Lung microvascular endothelial cell (primary cell): ENCODE measurements at regions not wholly inside any gene's neighbourhood (a gene's known extent, or its start where the extent isn't known, plus 50 kb on each side); places are given as distances from the start of the nearest gene placed in this dataset.
"Not testable (repeated sequence)": the region's sequence is repeated elsewhere in the genome, so short reads cannot be mapped to it uniquely, and the experiment has no call there.

Experiments used
- DNase-seq, 2 donors: peaks; one replicate each; pipeline versions ENCODE4 v3.0.0 to v3.0.0-alpha.2; 2010; ENCODE audit warnings: low read depth in 2 of 2

GRCh38 chr4:159410076-159410777 lies 307.3 kb downstream of the RAPGEF2 start:
- DNase-seq, result peak in 1 of 2 donors; percentile 22

DNA sequence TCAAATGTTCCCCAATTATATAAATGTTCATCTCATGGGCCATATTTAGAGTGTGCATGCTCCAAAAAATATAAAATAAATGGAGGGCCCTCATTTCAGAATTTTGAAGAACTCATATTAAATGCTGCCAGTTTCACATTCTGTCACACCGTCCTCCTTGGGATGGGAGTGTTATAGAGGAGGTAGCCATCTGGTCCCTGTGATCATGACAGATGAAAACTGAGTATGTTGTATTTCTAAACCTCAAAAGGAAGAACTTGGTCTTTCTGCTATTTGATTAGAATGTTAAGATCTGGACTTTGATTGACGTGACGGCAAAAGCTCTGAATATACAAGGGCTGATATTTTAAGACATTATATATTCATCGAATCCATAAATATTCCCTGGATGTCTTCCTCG lies 308.0 kb downstream of the RAPGEF2 start:
- DNase-seq, result no peak

- peak; percentile 18 to 29 for DNase-seq
Observed at GRCh38 chr4:159413306-159413943, 310.5 kb downstream of the RAPGEF2 start.

DNA sequence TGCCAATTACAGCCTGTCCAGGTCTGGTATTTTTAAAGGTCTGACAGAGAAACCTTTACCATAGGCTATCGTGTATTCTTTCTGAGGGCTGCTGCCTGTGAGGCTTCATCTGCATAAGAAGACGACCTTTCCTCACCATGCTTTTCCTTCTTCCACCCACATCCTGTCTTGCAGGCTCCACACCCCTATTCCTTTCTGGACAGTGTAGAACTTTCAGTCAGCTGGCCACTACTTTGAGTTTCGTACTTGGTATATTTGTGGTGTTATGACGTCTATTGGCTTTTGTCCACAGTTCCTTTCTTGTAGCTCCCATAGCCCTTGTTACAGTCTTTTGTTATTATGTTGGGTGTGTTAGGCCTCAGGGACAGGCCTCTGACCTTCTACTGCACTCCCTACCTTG lies 311.4 kb downstream of the RAPGEF2 start:
- peak in 1 of 2 donors; percentile 42 for DNase-seq

DNA sequence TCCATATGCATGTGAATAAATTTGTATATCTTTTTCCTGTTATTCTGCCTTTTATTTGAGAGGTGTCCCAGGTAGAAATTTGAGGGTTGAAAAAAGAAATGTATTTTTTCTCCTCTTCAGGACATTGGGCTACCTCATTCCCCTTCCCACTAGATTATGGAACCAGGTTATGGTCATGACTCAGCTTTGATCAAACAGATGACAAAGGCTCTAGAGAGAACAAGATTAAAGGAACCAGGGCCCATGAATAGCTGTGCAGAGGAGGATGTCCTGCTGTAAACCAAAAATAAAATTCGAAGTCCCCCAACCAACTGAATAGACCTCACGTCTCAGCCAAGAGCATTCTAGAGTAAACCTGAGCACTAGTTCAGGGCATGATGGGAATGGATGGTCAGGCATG lies 313.2 kb downstream of the RAPGEF2 start:
- DNase-seq, result no peak

DNA sequence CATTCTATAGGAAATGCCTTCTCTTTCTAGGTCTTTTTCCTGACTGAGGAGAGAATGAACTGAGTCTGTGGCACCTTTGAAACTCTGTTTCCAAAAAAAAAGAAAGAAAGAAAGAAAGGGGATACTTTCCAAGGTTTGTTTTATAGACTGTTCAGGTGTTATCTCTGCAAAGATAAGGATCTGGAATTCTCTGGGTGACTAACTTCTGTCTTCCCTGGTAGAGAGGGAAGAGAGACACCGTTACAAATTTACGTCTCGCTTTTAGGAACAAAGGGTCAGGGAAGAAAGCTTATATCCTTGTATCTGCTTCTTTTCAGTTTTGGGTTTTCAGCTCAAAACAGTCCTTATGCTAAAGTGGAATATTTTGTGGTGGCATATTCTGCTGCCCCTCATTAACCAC lies 314.1 kb downstream of the RAPGEF2 start:
- DNase-seq, result no peak

DNA sequence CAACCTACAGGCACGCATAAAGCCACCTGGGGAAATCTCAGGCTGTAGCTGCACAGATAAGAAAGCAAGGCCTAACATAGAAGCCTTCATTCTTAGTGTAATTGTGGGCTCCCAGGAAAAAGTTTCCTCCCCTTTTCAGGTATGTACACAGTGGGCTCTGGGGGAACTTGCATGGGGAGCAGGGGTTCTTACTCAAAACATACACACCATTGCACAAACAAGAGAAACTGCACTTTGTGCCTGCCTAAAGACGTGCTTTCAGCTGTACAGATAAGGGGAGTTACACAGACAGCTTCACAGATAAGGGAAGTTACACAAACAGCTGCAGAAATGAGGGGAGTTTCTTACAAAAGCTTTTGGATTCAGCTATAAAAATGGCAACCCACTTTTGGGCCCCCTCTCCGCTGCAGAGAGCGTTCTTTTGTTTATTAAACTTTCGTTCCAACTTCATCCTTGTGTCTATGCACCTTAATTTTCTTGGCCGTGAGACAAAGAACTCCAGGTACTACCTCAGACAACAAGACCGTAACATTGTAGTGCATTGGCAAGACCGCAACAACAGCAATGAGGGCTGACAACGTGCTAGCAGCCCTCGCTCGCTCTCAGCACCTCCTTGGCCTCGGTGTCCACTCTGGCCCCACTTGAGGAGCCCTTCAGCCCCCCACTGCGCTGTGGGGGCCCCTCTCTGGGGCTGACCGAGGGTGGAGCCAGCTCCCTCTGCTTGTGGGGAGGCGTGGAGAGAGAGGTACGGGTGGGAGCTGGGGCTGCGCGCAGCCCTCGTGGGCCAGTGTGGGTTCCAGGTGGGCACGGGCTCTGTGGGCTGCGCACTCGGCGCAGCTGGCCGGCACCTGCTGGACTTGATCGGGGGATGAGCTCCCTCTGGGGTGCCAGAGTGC lies 317.5 kb downstream of the RAPGEF2 start:
- no peak for DNase-seq

GRCh38 chr4:159421058-159421419 lies 318.2 kb downstream of the RAPGEF2 start:
- DNase-seq, result not testable (repeated sequence)

DNA sequence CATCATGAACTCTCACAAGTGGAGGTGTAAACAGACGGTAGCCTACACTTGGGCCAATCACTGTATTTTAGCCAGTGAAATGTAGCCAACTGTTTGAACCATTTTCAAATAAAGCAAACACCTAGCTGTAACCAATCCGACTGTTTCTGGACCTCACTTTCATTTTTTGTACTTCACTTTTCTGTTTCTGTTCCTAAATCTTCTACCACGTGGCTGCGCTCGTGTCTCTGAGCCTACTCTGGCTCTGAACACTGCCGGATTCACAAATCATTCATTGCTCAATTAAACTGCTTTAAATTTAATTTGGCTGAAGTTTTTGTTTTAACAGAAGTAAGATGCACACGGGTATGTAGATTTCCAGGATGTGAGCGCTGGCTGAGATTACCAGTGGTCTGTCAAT lies 319.1 kb downstream of the RAPGEF2 start:
- DNase-seq, result no peak

DNA sequence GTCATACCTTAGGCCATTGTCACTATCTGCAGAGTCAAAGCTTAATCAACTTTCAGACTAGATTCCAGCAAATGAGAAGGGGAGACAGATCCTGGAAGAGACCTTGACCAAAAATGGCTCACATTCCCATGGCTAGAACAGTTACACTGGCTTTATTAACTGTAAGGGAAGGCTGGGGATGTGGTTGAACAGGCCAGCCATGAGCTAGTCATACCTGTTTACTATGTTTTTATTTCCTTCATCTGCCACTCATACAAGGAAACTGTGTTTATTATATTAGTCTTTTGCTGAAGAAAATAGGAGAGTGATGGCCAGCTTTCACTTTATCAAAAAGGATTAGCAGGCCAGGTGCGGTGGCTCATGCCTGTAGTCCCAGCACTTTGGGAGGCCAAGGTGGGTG lies 319.7 kb downstream of the RAPGEF2 start:
- DNase-seq, result no peak

GRCh38 chr4:159425737-159426305 lies 322.9 kb downstream of the RAPGEF2 start:
- no peak for DNase-seq

GRCh38 chr4:159428293-159428692 lies 325.4 kb downstream of the RAPGEF2 start:
- no peak for DNase-seq

DNA sequence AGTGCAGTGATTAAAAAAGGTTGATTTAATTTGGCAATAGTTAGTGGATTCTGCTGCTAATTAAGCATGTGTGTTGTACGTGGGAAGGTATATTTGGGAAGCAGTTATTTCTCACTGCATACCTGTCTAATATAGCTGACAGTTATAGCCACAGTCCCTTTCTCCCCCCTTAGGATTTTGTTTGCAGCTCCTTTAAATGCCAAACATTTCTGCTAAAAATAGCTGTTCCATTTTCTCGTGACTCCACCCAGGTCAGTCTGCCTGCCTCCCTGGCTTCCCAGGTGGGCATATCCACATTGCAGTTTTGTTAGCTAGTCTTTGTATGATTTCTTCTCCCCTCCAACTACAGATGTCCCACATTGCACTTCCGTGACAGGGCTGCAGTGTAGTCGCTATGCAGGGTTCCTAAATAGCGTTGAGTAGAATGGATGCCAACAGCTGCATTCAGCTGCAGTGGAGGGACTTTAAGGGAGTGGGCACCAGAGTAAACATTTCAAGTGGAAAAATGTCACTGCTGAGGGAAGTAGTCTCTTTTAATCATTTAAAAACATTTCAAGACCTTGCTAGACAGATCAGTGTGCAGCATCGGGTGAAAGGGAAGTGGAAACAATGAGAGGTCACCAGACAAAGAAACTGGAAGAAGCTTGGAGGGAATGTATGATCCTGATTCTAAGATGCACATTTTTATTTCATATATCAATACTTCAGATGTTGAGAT lies 326.3 kb downstream of the RAPGEF2 start:
- DNase-seq, result peak; percentile 10 to 76

GRCh38 chr4:159429693-159430035 lies 326.8 kb downstream of the RAPGEF2 start:
- DNase-seq, result no peak

GRCh38 chr4:159430896-159431295 lies 328.0 kb downstream of the RAPGEF2 start:
- no peak for DNase-seq

GRCh38 chr4:159432436-159432835 lies 329.6 kb downstream of the RAPGEF2 start:
- DNase-seq, result peak in 1 of 2 donors; percentile 65

DNA sequence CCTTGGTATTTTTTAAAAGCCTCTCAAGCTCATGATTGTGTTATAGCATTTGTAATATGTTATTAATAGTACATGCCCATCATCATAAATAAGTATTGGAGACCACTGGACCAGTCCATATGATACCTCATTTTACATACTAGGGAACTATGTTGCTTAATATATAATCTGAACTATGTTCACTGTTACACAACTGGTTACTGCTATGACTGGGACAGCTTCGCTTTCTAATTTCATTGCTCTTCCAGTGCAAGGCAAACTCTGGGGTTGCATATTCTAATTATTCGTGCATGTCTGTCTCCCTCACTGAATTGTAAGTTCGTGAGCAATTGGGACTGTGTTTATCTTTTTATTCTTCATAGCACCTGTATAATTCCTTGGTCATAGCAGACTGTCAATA lies 330.5 kb downstream of the RAPGEF2 start:
- DNase-seq, result no peak

GRCh38 chr4:159434114-159434870 lies 331.4 kb downstream of the RAPGEF2 start:
- DNase-seq, result peak in 1 of 2 donors; percentile 14

DNA sequence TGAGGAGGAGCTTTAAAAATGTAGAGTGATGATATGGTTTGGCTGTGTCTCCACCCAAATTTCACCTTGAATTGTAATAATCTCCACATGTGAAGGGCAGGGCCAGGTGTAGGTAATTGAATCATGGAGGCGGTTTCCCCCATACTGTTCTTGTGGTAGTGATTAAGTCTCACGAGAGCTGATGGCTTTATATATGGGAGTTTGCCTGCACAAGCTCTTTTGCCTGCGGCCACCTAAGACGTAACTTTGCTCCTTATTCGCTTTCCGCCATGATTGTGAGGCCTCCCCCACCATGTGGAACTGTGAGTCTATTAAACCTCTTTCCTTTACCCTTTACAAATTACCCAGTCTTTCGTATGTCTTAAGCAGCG lies 332.0 kb downstream of the RAPGEF2 start:
- DNase-seq, result no peak

- DNase-seq, result peak; percentile 34 to 66
Observed at GRCh38 chr4:159435561-159436023, 332.7 kb downstream of the RAPGEF2 start.

GRCh38 chr4:159443975-159444374 lies 341.1 kb downstream of the RAPGEF2 start:
- DNase-seq, result no peak
